Fibroblast of lung (primary cell): ENCODE measurements at regions not wholly inside any gene's neighbourhood (a gene's known extent, or its start where the extent isn't known, plus 50 kb on each side); places are given as distances from the start of the nearest gene placed in this dataset.

Source experiments
- DNase-seq, 2 donors: peaks; one replicate each; pipeline versions ENCODE4 v3.0.0 to v3.0.0-alpha.2; 2010; ENCODE audit warnings: low read depth in 2 of 2
- H2AFZ ChIP-seq: 2 replicates; pipeline ENCODE4 v1.5.1; 2012; ENCODE audit warnings: low read length, control low read depth, inconsistent platforms
- H3K27ac ChIP-seq: 2 replicates; pipeline ENCODE4 v1.5.1; 2011; ENCODE audit warnings: low read length, control low read depth; ENCODE audit not compliant: insufficient read depth
- H3K27me3 ChIP-seq: 2 replicates; pipeline ENCODE4 v1.5.1; 2011; ENCODE audit warnings: mild to moderate bottlenecking, low read length; ENCODE audit not compliant: control insufficient read depth, insufficient read depth
- H3K36me3 ChIP-seq: 2 replicates; pipeline ENCODE4 v1.5.1; 2011; ENCODE audit warnings: low read length; ENCODE audit not compliant: control insufficient read depth, insufficient read depth
- H3K4me1 ChIP-seq: 2 replicates; pipeline ENCODE4 v1.5.1; 2011; ENCODE audit warnings: low read length; ENCODE audit not compliant: control insufficient read depth, insufficient read depth; ENCODE audit errors: extremely low read depth
- H3K4me2 ChIP-seq: 2 replicates; pipeline ENCODE4 v1.5.1; 2011; ENCODE audit warnings: low read length, control low read depth; ENCODE audit not compliant: insufficient read depth; ENCODE audit errors: extremely low read depth
- H3K4me3 ChIP-seq, 4 experiments: fragments of 200-600 bp in 1 of 4; sonication (generic) in 1 of 4; replicated peaks in 1 of 4; 2 replicates each; pipeline ENCODE4 v1.5.1; 2011 to 2016; ENCODE audit warnings: low read length in 4 of 4, low read depth in 3 of 4, mild to moderate bottlenecking in 3 of 4, control low read depth in 2 of 4, inconsistent platforms in 1 of 4, mixed read lengths in 1 of 4; ENCODE audit not compliant: insufficient read depth in 1 of 4; ENCODE audit errors: control extremely low read depth in 1 of 4
- H3K79me2 ChIP-seq: 2 replicates; pipeline ENCODE4 v1.5.1; 2012; ENCODE audit warnings: mild to moderate bottlenecking, low read length, inconsistent platforms; ENCODE audit not compliant: control insufficient read depth, insufficient read depth
- H3K9ac ChIP-seq: 2 replicates; pipeline ENCODE4 v1.5.1; 2011; ENCODE audit warnings: mild to moderate bottlenecking, low read length, control low read depth; ENCODE audit not compliant: insufficient read depth
- H3K9me3 ChIP-seq: 2 replicates; pipeline ENCODE4 v1.5.1; 2012; ENCODE audit warnings: low read depth, low read length; ENCODE audit not compliant: control insufficient read depth, insufficient read depth
- H4K20me1 ChIP-seq: 2 replicates; pipeline ENCODE4 v1.5.1; 2011; ENCODE audit warnings: low read length; ENCODE audit not compliant: control insufficient read depth, insufficient read depth; ENCODE audit errors: extremely low read depth
- CTCF ChIP-seq, 2 donors: IDR thresholded peaks in 1 of 2; conservative IDR thresholded peaks in 1 of 2; 1 replicate in 1 of 2; 2 replicates in 1 of 2; pipeline ENCODE4 v1.5.1; 2011 to 2012; ENCODE audit warnings: low read length in 2 of 2, control low read depth in 1 of 2, inconsistent platforms in 1 of 2, low read depth in 1 of 2, mild to moderate bottlenecking in 1 of 2
- EZH2 ChIP-seq: IDR thresholded peaks from 2 replicates; pipeline ENCODE4 v1.5.1; 2012; ENCODE audit warnings: low read length, control low read depth, mild to moderate bottlenecking; ENCODE audit errors: missing control alignments

- Histone ChIP-seq H3K4me1 (no peaks in the 10 kb centered on the region), H3K27me3 (no peaks in the 10 kb centered on the region), H3K27ac (no peak overlapping the region), H3K36me3 (no peaks in the 10 kb centered on the region), H2AFZ (no peak overlapping the region), H3K4me2 (no peak overlapping the region), H3K9me3 (no peaks in the 10 kb centered on the region), H4K20me1 (no peaks in the 10 kb centered on the region), H3K79me2 (no peaks in the 10 kb centered on the region), H3K9ac (no peak overlapping the region), H3K4me3 (no peak overlapping the region)
- no peak for DNase-seq
- TF ChIP-seq CTCF (conservative IDR thresholded peaks at IDR 0.05 in 1 of 2, IDR thresholded peaks at IDR 0.05 in 1 of 2; ENCODE audit: low read depth in 1 of 2, low read length in 2 of 2) (no peak), EZH2 (no peak)
Observed at GRCh38 chr10:3999642-4000041, 214.6 kb upstream of the KLF6 start.

- H3K4me2 ChIP-seq = no peak overlapping the region
- TF ChIP-seq CTCF (conservative IDR thresholded peaks at IDR 0.05 in 1 of 2, IDR thresholded peaks at IDR 0.05 in 1 of 2; ENCODE audit: low read depth in 1 of 2, low read length in 2 of 2) = no peak
- no peak for TF ChIP-seq EZH2
- H3K27ac ChIP-seq = no peak overlapping the region
- no peak overlapping the region for H2AFZ ChIP-seq
- no peaks in the 10 kb centered on the region for H3K79me2 ChIP-seq
- DNase-seq = no peak
- no peak overlapping the region for H3K9ac ChIP-seq
- H3K27me3 ChIP-seq = no peaks in the 10 kb centered on the region
- no peaks in the 10 kb centered on the region for H3K9me3 ChIP-seq
- no peaks in the 10 kb centered on the region for H3K4me1 ChIP-seq
- no peaks in the 10 kb centered on the region for H4K20me1 ChIP-seq
- H3K36me3 ChIP-seq = no peaks in the 10 kb centered on the region
- no peak overlapping the region for H3K4me3 ChIP-seq
Observed at GRCh38 chr10:3996697-3997096, 211.7 kb upstream of the KLF6 start.

GRCh38 chr10:3995302-3996210 lies 210.5 kb upstream of the KLF6 start:
- Histone ChIP-seq H3K4me2 (no peak overlapping the region), H3K9ac (no peak overlapping the region), H4K20me1 (no peaks in the 10 kb centered on the region), H3K27ac (no peak overlapping the region), H3K9me3 (no peaks in the 10 kb centered on the region), H2AFZ (no peak overlapping the region), H3K79me2 (no peaks in the 10 kb centered on the region), H3K27me3 (no peaks in the 10 kb centered on the region), H3K4me1 (no peaks in the 10 kb centered on the region), H3K4me3 (no peak overlapping the region), H3K36me3 (no peaks in the 10 kb centered on the region)
- peak; percentile 51 to 91 for DNase-seq
- TF ChIP-seq CTCF (conservative IDR thresholded peaks at IDR 0.05 in 1 of 2, IDR thresholded peaks at IDR 0.05 in 1 of 2; ENCODE audit: low read depth in 1 of 2, low read length in 2 of 2) = no peak
- TF ChIP-seq EZH2 = no peak
